ENCODE measurements at regions not wholly inside any gene's neighbourhood (a gene's known extent, or its start where the extent isn't known, plus 50 kb on each side); places are given as distances from the start of the nearest gene placed in this dataset.

GRCh38 chr6:168163096-168163731, 84.2 kb upstream of the FRMD1 start:
- TF ChIP-seq MAX (IDR thresholded peaks at IDR 0.05) (no peak), FOXM1 (IDR thresholded peaks at IDR 0.05; ENCODE audit: borderline replicate concordance, low read depth) (no peak), RAD21 (IDR thresholded peaks at IDR 0.05; ENCODE audit: low read depth) (no peak), ZBTB7A (IDR thresholded peaks at IDR 0.05; ENCODE audit: low read depth) (no peak)

GRCh38 chr6:168162366-168162765, 83.4 kb upstream of the FRMD1 start:
- TF ChIP-seq ZBTB7A (IDR thresholded peaks at IDR 0.05; ENCODE audit: low read depth), result no peak
- TF ChIP-seq YY1 (IDR thresholded peaks at IDR 0.05; ENCODE audit: low read depth), result no peak
- TF ChIP-seq TCF12 (IDR thresholded peaks at IDR 0.05; ENCODE audit: low read depth), result no peak
- TF ChIP-seq CREB1 (IDR thresholded peaks at IDR 0.05; ENCODE audit: low read depth), result no peak
- no peak for TF ChIP-seq TEAD4 (IDR thresholded peaks at IDR 0.05)
- no peak for TF ChIP-seq USF1 (IDR thresholded peaks at IDR 0.05)
- no peak for TF ChIP-seq REST (IDR thresholded peaks at IDR 0.05; ENCODE audit: low read depth)
- no peak for TF ChIP-seq CEBPB (IDR thresholded peaks at IDR 0.05)
- no peak for TF ChIP-seq TAF1 (IDR thresholded peaks at IDR 0.05; ENCODE audit: low read depth)
- TF ChIP-seq EP300 (IDR thresholded peaks at IDR 0.05; ENCODE audit: borderline replicate concordance), result no peak
- TF ChIP-seq MAX (IDR thresholded peaks at IDR 0.05), result no peak
- no peak for TF ChIP-seq EGR1 (IDR thresholded peaks at IDR 0.05)
- no peak for TF ChIP-seq NFIC (IDR thresholded peaks at IDR 0.05)
- no peak for TF ChIP-seq RAD21 (IDR thresholded peaks at IDR 0.05; ENCODE audit: low read depth)
- TF ChIP-seq FOXM1 (IDR thresholded peaks at IDR 0.05; ENCODE audit: borderline replicate concordance, low read depth), result no peak

GRCh38 chr6:168161371-168161750, 82.3 kb upstream of the FRMD1 start:
- TF ChIP-seq CEBPB (IDR thresholded peaks at IDR 0.05), result no peak
- TF ChIP-seq ZBTB7A (IDR thresholded peaks at IDR 0.05; ENCODE audit: low read depth), result no peak
- no peak for TF ChIP-seq EP300 (IDR thresholded peaks at IDR 0.05; ENCODE audit: borderline replicate concordance)
- no peak for TF ChIP-seq MAX (IDR thresholded peaks at IDR 0.05)
- TF ChIP-seq TCF12 (IDR thresholded peaks at IDR 0.05; ENCODE audit: low read depth), result no peak
- TF ChIP-seq FOXM1 (IDR thresholded peaks at IDR 0.05; ENCODE audit: borderline replicate concordance, low read depth), result no peak
- TF ChIP-seq CREB1 (IDR thresholded peaks at IDR 0.05; ENCODE audit: low read depth), result no peak
- no peak for TF ChIP-seq REST (IDR thresholded peaks at IDR 0.05; ENCODE audit: low read depth)
- TF ChIP-seq NFIC (IDR thresholded peaks at IDR 0.05), result no peak
- no peak for TF ChIP-seq YY1 (IDR thresholded peaks at IDR 0.05; ENCODE audit: low read depth)
- no peak for TF ChIP-seq EGR1 (IDR thresholded peaks at IDR 0.05)
- TF ChIP-seq TAF1 (IDR thresholded peaks at IDR 0.05; ENCODE audit: low read depth), result no peak
- TF ChIP-seq RAD21 (IDR thresholded peaks at IDR 0.05; ENCODE audit: low read depth), result no peak
- no peak for TF ChIP-seq TEAD4 (IDR thresholded peaks at IDR 0.05)
- no peak for TF ChIP-seq USF1 (IDR thresholded peaks at IDR 0.05)

GRCh38 chr6:168160506-168161370, 81.7 kb upstream of the FRMD1 start:
- TF ChIP-seq TAF1 (IDR thresholded peaks at IDR 0.05; ENCODE audit: low read depth) (no peak), MAX (IDR thresholded peaks at IDR 0.05) (no peak), CEBPB (IDR thresholded peaks at IDR 0.05) (no peak), FOXM1 (IDR thresholded peaks at IDR 0.05; ENCODE audit: borderline replicate concordance, low read depth) (no peak), TEAD4 (IDR thresholded peaks at IDR 0.05) (no peak), EP300 (IDR thresholded peaks at IDR 0.05; ENCODE audit: borderline replicate concordance) (no peak), EGR1 (IDR thresholded peaks at IDR 0.05) (no peak)

GRCh38 chr6:168159506-168159905, 80.5 kb upstream of the FRMD1 start:
- no peak for TF ChIP-seq USF1 (IDR thresholded peaks at IDR 0.05)
- TF ChIP-seq RAD21 (IDR thresholded peaks at IDR 0.05; ENCODE audit: low read depth), result no peak
- no peak for TF ChIP-seq TCF12 (IDR thresholded peaks at IDR 0.05; ENCODE audit: low read depth)
- no peak for TF ChIP-seq YY1 (IDR thresholded peaks at IDR 0.05; ENCODE audit: low read depth)
- TF ChIP-seq EGR1 (IDR thresholded peaks at IDR 0.05), result no peak
- no peak for TF ChIP-seq TEAD4 (IDR thresholded peaks at IDR 0.05)
- TF ChIP-seq TAF1 (IDR thresholded peaks at IDR 0.05; ENCODE audit: low read depth), result no peak
- TF ChIP-seq REST (IDR thresholded peaks at IDR 0.05; ENCODE audit: low read depth), result no peak
- TF ChIP-seq CEBPB (IDR thresholded peaks at IDR 0.05), result no peak
- no peak for TF ChIP-seq ZBTB7A (IDR thresholded peaks at IDR 0.05; ENCODE audit: low read depth)
- no peak for TF ChIP-seq FOXM1 (IDR thresholded peaks at IDR 0.05; ENCODE audit: borderline replicate concordance, low read depth)

Measured in Ishikawa (cell line).